ENCODE measurements at regions not wholly inside any gene's neighbourhood (a gene's known extent, or its start where the extent isn't known, plus 50 kb on each side); places are given as distances from the start of the nearest gene placed in this dataset.

DNA sequence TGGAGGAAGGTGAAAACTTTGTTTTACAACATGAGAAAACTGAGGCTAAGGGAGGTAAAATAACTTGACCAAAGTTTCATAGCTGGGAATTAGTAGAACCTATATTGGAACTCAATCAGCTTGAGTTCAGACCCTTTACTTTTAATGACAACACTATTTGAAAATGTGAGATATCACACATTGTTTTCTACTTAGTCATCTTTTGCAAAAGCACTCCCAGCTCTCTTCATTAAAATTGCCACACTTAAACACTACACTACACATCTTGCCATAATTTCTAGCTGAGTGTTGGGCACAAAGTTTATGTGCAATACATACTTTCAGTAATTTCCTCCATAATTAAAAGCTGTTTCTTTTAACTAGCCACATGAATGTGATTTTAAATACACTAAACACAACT lies 230.4 kb upstream of the DCBLD2 start:
- DNase-seq (ENCODE audit: extremely low read depth in 1 of 2, low read depth in 1 of 2): no peak

DNA sequence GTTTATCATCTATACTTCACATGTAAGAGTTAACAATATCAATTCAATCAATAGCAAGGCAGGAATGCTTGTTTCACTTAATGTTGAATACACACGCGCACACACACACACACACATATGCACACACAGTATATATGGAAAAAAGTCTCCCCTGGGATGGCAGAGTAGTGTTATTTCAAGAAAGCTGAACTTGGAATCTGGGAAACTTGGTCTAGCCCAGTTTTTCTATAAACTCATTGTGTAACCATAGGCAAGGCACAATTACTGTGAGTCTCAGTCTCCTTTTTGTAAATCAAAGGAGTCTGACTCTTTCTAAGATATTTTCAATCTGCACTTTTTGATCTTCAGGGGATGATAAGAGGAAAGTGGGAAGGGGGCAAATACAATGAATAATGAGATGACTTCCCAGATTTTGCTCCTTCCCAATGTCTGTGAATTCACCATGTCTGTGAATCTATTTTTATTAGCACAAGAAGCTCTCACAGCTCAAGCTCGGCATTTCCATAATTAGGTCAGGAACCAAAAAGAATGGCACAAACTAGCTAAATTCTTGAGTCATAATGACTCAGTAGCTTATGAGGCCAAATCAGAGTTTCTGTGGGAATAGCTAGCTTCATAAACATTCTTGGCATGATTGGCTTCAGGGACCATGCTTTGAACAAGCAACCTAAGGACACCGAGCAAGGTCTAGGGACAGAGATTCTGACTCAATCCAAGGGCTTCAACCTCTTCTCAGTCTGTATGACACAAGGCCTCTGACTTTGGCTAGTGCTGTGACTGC lies 227.4 kb upstream of the DCBLD2 start:
- DNase-seq (ENCODE audit: extremely low read depth in 1 of 2, low read depth in 1 of 2): no peak

DNA sequence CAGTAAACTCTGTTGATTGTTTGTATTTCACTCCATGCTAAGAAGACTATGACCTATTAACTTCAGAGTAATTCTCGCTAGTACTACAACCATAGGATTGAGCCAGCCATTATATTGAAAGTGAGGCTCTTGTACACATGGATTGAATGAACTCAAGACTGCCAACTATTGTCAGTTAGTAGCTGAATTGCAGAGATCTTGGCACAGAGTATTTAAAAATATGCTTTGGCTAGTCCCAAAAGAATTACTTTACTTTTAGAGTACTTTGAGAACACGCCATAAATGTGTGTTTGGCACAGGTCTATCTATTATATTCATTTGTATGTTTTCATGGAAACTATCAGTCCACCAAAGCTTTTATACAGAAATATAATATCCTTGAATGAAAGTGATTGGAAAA lies 226.7 kb upstream of the DCBLD2 start:
- no peak for DNase-seq (ENCODE audit: extremely low read depth in 1 of 2, low read depth in 1 of 2)

DNA sequence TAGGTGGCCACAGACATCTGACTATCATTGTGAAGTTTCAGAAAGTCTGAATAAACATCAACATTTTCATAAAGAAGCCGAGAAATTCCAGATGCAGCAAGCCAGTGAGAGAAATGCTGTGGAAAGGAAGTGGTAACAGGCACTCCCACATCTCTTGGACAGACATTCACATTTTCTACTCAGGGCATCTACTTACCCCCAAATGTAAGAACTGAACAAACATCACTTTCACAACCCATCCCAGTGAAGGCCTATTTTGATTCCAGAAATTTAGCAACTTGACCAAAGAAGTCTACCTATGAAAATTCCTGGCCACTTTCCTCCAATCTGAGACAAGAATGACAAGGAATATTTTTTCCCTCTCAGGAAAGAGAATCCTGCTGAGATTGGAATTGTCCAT lies 224.8 kb upstream of the DCBLD2 start:
- DNase-seq (ENCODE audit: extremely low read depth in 1 of 2, low read depth in 1 of 2): no peak

DNA sequence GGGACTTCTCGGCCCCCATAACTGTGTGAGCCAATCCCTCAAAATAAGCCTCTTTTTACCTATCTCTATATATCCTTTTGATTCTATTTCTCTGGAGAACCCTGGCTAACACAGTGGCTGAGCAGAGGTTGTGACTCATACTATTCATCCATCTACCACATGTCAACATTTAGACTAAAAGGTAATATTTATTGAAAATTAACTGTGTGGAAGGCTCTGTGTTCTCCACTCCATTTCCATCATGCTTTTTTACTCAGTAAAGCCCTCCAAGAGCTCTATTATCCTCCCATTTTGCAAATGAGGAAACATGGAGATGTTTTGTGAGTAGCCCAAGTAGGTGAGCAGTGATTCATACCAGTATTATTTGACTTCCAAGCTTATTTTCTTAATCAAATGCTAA lies 217.9 kb upstream of the DCBLD2 start:
- no peak for DNase-seq (ENCODE audit: extremely low read depth in 1 of 2, low read depth in 1 of 2)

DNA sequence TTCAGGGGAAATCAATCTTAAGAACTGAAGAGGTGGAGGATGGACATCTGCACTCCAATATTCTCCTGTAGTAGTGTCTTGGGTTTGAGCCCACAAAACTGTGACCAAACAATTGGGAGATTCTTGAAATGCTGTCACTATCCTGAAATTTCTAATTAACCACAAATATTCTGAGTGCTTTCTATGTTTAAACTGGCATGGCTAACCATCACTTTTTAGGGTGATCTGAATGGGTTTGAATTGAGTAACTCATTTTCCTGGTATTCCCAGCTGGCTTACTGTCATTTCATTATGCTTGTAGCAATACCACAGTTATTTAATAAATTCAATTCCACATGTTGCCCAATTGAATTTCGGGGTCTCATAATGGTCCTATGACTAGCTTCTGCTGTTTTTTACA lies 216.9 kb upstream of the DCBLD2 start:
- DNase-seq (ENCODE audit: extremely low read depth in 1 of 2, low read depth in 1 of 2): no peak

DNA sequence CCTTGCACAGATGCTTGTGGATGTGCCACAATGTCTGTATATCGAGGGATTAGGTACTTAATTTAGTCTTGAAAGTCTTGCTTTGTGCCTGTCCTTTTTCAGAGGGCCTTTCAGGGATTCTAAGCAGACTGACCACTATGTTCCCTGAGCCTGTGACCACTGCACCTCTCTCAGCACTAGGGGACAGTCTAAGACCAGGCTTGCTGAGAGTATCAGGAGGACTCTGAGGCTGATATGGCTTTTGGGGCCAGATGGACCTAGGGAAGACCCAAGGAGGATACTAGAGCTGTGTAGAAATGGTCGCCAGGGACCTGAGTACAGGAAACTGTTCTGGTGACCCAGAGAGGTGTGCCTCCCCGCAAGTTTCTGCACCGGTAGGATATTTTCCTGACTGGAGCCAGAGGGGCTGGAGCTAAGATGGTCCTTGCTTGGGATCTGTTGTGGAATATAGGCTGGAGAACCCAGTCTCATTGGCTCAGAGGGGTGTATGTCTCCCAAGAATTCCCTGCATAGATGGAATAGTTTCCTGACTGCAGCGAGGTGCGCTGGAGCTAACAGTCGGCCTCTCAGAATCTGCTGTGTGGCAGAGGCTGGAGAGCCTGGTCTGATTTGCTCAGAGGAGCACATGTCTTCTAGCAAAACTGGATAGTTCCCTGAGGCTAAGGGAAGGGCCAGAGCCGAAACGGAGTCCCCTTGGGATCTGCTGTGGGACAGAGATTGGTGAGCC lies 213.2 kb upstream of the DCBLD2 start:
- no peak for DNase-seq (ENCODE audit: extremely low read depth in 1 of 2, low read depth in 1 of 2)

DNA sequence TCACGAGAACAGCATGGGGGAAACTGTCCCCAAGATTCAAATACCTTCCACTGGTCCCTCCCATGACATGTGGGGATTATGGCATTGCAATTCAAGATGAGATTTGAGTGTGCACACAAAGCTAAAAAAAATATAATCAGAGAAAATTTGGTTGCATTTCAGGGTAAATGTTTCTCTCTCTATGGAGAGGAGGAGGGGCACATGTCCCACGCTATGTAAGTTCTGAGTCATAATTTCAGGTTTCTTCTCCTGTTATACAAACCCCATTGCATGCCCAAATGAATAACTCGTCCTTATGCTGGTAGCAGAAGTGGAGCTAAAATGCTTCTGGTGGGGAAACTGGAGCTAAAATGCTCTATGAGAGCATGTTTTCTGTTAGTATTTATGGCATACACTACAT lies 209.7 kb upstream of the DCBLD2 start:
- no peak for DNase-seq (ENCODE audit: extremely low read depth in 1 of 2, low read depth in 1 of 2)

DNA sequence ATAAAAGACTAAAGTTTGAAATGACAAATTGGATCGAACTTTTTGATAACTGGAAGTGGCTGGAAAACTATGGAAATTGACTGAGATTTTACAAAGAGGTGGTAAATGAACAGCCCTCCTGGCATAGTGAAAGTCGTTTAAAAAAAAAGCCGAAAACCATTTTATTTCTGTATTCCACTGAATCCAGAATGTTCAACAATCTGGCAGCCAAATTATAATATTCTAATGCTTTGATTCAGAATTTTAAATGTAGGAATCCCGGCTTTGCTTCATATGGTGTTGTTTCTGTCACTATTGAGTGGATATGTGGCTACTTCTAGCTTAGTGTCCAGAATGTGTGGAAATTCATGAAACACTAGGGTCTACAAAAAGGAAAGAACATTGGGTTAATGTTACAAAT lies 208.9 kb upstream of the DCBLD2 start:
- DNase-seq (ENCODE audit: extremely low read depth in 1 of 2, low read depth in 1 of 2): no peak

DNA sequence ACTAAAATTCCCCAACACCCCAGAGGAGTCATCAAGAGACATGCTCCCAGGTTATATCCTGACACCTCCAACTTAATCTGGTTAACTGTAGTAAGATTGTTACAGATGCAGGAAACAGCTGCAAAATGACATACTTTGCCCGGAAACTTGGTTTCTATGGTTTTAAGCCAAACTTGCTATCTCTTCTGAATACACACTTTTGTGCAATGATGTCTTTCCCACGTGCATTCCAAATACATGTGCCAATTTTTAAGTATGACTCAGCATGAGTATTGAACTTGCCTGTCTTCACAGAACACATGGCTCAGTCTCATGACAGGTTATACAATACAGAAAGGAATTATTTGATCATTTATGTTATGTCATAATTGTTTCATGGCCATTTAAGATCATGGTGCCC lies 207.0 kb upstream of the DCBLD2 start:
- no peak for DNase-seq (ENCODE audit: extremely low read depth in 1 of 2, low read depth in 1 of 2)

DNA sequence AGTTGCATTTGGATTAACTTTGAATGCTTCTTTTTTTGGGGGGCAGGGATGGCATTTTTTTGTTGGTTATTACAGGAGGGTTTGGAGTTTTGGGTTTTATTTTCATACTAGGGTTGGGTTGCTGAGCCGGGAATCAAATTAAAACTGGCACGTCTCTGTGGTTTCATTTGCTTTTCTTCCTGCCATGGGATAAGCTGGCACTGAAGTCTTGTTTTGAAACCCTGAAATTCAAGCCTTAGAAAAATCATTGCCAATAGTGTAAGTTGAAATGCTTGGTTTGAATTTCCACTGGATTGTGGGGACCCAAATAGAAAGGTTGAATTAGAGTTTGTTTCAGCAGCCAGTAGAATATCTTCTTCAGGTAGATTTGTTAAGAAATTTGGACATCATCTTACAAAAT lies 193.1 kb upstream of the DCBLD2 start:
- DNase-seq (ENCODE audit: extremely low read depth in 1 of 2, low read depth in 1 of 2): no peak

DNA sequence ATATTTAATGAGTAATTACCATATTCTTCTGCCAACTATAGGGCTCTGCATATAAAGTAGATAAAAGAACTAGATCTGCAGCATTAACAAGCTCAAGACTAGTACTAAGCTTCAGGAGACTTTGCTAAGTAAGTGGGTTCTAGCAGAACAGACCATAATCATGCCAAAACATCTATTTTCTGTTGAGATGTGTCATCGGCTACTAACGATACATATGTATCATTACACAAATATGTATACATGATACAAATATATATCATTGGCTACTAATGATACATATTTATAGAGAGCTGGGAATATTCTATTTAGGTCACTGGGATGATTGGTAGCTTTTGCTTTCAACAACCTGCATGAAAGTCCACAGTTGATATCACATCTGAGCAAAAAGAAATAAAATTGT lies 185.8 kb upstream of the DCBLD2 start:
- DNase-seq (ENCODE audit: extremely low read depth in 1 of 2, low read depth in 1 of 2): no peak

DNA sequence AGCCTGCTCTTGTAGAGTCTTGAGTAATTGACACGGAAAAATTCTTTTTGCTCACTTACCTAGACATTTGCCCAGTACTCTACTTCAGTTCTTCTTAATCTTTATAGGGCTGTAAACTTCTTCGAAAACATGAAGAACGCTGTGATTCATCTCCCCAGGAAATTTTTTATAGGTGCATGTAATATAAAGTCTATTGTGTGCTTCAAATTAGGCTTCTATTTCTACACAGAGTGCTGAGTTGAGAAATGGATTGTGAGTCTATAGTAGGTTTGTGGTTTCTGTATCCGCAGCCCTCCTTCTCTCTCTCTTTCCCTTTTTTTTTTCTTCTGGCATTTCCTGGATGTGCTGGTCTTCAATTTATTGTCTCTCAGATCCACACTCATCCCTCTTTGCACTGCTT lies 183.3 kb upstream of the DCBLD2 start:
- DNase-seq (ENCODE audit: extremely low read depth in 1 of 2, low read depth in 1 of 2): no peak

DNA sequence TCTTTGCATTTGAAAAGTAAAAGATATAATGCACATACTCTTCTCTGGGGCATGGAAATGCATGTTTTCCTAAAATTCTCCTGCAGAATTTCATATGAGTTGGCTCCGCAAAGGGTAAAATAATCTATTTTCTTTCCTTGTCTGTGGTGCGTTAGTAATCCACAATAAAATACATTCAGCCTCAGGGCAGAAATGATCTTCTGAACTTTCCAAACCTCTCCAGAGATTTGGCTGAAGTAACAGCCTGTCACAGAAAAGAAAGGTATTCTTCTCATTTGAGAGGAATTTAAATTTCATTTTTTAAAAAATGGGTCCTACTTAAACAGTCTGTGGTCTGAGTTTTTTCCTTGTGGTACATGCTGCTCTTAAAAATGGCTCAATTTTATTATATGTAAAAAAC lies 182.7 kb upstream of the DCBLD2 start:
- DNase-seq (ENCODE audit: extremely low read depth in 1 of 2, low read depth in 1 of 2): no peak

DNA sequence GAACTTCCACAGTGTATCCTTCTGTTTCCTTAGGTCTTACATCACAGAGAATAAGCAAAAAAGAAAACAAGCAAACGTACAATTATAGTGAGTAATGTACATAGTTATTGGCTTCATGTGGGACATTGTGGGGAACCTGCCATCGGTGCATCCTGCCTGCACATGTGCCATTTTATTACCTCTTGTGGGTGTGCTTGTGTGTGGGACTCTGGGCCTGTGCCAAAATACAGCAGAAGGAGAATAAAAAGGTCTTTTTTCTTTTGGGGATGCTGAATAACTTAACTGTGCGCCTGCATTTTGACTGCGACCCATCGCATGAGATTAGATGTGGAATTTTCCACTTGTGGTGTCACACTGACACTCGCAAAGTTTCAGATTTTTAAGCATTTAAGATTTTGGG lies 169.6 kb upstream of the DCBLD2 start:
- DNase-seq (ENCODE audit: extremely low read depth in 1 of 2, low read depth in 1 of 2): no peak

DNA sequence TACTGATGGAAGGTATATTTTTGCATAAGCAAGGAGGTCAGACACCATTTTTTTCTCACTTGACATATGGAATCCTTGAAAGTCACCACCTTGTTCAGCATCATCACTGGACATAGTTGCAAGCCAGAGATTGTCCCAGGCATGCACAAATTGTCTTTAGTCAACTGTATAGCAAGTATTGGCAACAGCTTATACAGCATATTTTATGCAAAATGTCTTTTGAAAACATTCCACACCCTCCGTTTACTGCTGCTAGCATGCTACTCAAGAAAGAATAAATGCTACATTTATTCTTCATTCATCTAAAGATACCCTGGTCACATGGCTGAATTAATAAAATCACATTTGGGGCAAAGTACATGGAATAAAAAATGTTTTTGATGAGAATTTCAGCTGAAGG lies 168.5 kb upstream of the DCBLD2 start:
- DNase-seq (ENCODE audit: extremely low read depth in 1 of 2, low read depth in 1 of 2): no peak

DNA sequence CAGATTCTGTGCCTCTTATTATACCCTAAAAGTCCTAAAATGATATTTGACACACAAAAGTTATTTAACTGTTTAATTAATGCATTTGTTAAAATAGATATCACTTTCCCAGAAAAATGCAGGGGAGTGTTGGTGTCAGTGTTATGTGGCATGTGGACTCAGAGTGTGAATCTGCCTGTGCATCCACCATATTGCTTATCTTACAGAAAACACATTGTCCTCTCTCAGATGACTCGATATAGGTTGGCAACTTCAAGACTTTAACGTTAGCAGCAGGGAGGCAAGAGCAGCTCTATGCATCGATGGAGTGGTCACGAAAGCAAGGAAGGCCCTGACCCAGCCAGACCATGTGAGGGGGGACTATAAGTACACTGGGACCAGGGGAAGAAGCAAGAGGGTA lies 165.4 kb upstream of the DCBLD2 start:
- DNase-seq (ENCODE audit: extremely low read depth in 1 of 2, low read depth in 1 of 2): no peak

DNA sequence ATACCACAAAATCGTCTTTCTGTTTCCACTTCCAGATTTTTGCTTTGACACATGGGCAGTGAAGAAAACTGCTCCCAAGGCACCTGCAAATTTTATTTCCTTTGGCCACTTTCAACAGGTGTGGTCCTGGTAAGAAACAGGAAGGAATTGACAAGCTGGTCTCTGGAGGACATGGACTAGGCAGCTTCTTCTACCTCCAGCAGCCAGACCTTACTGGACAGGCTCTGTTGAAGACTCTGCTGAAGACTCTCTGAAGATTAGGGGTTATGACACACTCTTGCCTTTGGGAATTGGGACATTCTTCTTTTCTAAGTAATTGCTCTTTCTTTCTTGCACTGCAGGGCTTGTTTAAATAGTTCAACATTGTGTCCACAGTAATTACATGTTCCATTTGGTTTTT lies 147.7 kb upstream of the DCBLD2 start:
- DNase-seq (ENCODE audit: extremely low read depth in 1 of 2, low read depth in 1 of 2): no peak

DNA sequence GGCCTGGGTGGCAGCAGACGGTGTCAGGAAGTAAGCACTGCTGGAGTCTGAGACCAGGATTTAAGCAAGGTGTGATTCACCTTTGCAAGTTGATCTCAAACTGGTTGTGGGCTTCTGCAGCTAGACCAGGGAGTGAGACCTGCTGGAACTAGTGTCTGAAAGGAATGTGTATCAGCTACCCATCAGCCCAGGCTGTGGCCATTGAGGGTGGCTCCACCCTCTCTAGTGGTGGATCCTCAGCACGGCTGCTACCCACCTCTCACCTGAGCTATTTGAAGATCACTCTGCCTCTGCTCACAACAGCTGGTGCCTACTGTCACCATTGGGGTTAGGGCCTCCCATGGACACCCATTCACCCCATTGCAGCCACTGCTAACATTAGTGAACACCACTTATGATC lies 140.3 kb upstream of the DCBLD2 start:
- no peak for DNase-seq (ENCODE audit: extremely low read depth in 1 of 2, low read depth in 1 of 2)

DNA sequence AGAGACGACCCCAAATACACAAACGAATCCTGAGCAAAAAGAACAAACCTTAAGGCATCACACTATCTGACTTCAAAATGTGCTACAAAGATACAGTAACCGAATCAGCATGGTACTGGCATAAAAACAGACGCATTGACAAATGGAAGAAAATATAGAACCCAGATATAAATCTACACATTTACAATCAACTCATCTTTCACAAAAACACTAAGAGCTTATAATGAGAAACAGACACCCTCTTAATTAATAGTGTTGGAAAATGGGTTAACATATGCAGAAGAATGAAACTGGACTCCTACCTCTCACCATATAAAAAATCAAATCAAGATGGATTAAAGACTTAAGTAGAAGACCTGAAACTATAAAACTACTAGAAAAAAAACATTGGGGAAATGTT lies 130.3 kb upstream of the DCBLD2 start:
- no peak for DNase-seq (ENCODE audit: extremely low read depth in 1 of 2, low read depth in 1 of 2)

DNA sequence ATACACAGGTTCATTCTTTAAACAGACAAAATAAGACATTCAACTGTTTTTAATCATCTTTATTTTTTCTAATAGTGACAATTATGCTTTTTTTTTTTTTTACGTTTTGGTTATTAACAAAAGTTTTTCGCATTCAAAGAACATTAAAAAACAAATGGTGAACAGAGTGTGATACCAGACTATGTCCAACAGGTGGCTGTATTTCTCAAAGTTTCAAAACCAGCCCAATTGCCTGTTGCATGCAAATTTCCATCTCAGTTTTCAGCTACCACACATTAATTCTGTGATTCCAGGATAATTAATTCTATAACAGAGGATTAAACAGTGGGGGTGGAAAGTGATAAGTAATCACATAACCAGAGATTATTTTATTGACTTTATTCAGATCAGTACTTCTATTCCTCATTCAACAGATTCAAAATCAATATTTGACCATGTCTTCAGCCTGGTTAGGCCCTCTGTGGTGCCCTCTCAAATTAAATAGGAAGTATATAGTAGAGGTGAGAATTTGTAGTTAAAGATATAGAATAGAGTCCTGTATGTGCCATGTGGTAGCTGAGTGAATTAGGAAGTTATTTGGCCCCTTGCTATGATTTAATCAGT lies 122.2 kb upstream of the DCBLD2 start:
- no peak for DNase-seq (ENCODE audit: extremely low read depth in 1 of 2, low read depth in 1 of 2)

DNA sequence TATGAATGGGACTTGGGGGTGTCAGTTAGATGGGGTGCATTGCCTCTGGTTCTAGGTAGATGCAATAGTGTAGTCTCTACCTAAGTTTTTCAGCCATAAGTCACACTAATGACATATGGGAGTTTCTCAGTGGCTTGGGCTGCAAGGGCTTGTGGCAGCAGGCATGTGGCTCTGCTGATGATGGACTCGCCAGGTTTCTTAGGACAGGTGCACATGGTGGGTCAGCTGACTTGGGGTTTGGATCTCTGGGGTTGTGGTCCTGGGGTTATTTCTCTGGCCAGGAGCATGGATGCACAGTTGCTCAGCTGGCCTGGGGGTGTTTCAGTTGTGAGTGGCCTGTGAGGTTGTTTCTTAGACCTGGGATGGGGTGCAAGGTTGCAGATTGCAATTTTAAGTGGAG lies 120.0 kb upstream of the DCBLD2 start:
- no peak for DNase-seq (ENCODE audit: extremely low read depth in 1 of 2, low read depth in 1 of 2)

Measured in stimulated activated CD8-positive, alpha-beta memory T cell treated with anti-CD3 and anti-CD28 coated beads, Interleukin-7, amount 100 ng/mL, for 48 hours (primary cell).